Spleen (tissue), 7 donors: ENCODE measurements at regions not wholly inside any gene's neighbourhood (a gene's known extent, or its start where the extent isn't known, plus 50 kb on each side); places are given as distances from the start of the nearest gene placed in this dataset.

Experiments used
- CTCF ChIP-seq, 11 experiments: fragments of 200-600 bp in 7 of 11; fragments of 450-650 bp in 4 of 11; sonication (generic) in 4 of 11; IDR thresholded peaks in 8 of 11; conservative IDR thresholded peaks in 3 of 11; 1 replicate in 7 of 11; 2 replicates in 4 of 11; pipeline versions ENCODE4 v1.4.0 to v1.8.0; 2016 to 2021; ENCODE audit warnings: antibody characterized with exemption in 11 of 11, inconsistent platforms in 4 of 11, mild to moderate bottlenecking in 1 of 11
- POLR2A ChIP-seq, 3 donors: fragments of 450-650 bp; IDR thresholded peaks; one replicate each; pipeline ENCODE4 v1.5.1; 2017; ENCODE audit warnings: antibody characterized with exemption in 3 of 3, mild to moderate bottlenecking in 1 of 3
- POLR2AphosphoS5 ChIP-seq, 3 donors: sonication (generic); formaldehyde crosslinking; IDR thresholded peaks; one replicate each; pipeline ENCODE4 v1.5.1; 2017; ENCODE audit warnings: antibody characterized with exemption in 3 of 3
- donor health status: DM: no; HTN: no; CAD: no; lungs with moderate emphysema.
- donor health status: DM: no; HTN: no; CAD: no.
- donor health status: DM: no; HTN: no; CAD: no.

GRCh38 chr5:106380736-106381135 lies 1290.0 kb downstream of the EFNA5 start:
- no peak for TF ChIP-seq CTCF (IDR thresholded peaks at IDR 0.05 in 8 of 11, conservative IDR thresholded peaks at IDR 0.05 in 3 of 11)
- TF ChIP-seq POLR2AphosphoS5 (IDR thresholded peaks at IDR 0.05): no peak
- no peak for TF ChIP-seq POLR2A (IDR thresholded peaks at IDR 0.05)
